ENCODE measurements at regions not wholly inside any gene's neighbourhood (a gene's known extent, or its start where the extent isn't known, plus 50 kb on each side); places are given as distances from the start of the nearest gene placed in this dataset.

- no peak for TF ChIP-seq CTCF (conservative IDR thresholded peaks at IDR 0.05; ENCODE audit: low read length)
- DNase-seq (ENCODE audit: low read depth): no peak
- H3K4me3 ChIP-seq (ENCODE audit: low read length): no peak overlapping the region
Measured at GRCh38 chr2:180763263-180763989, 217.0 kb upstream of the UBE2E3 start.

GRCh38 chr2:180761224-180761623, 219.2 kb upstream of the UBE2E3 start:
- no peak overlapping the region for H3K4me3 ChIP-seq (ENCODE audit: low read length)
- TF ChIP-seq CTCF (conservative IDR thresholded peaks at IDR 0.05; ENCODE audit: low read length): no peak
- peak; percentile 62 for DNase-seq (ENCODE audit: low read depth)

DNA sequence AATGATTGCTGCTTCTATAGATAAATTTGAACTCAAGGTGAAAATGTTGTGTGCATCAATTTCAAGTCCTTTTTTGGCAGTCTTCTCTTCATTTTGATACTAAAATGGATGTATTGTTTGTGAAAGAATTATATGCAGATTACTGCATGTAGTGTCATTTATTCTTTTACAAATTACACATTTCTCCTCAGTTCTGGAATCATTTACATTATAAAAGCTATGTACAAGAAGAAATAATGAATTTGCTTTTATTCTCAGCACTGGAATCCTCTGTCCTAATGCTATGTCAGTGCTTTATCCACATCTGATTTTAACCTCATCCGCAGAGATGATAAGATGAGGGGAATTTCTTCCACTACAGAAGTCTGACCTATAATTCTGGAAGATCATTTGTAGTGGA, 220.8 kb upstream of the UBE2E3 start:
- DNase-seq (ENCODE audit: low read depth): no peak
- H3K4me3 ChIP-seq (ENCODE audit: low read length): no peak overlapping the region
- TF ChIP-seq CTCF (conservative IDR thresholded peaks at IDR 0.05; ENCODE audit: low read length): no peak

DNA sequence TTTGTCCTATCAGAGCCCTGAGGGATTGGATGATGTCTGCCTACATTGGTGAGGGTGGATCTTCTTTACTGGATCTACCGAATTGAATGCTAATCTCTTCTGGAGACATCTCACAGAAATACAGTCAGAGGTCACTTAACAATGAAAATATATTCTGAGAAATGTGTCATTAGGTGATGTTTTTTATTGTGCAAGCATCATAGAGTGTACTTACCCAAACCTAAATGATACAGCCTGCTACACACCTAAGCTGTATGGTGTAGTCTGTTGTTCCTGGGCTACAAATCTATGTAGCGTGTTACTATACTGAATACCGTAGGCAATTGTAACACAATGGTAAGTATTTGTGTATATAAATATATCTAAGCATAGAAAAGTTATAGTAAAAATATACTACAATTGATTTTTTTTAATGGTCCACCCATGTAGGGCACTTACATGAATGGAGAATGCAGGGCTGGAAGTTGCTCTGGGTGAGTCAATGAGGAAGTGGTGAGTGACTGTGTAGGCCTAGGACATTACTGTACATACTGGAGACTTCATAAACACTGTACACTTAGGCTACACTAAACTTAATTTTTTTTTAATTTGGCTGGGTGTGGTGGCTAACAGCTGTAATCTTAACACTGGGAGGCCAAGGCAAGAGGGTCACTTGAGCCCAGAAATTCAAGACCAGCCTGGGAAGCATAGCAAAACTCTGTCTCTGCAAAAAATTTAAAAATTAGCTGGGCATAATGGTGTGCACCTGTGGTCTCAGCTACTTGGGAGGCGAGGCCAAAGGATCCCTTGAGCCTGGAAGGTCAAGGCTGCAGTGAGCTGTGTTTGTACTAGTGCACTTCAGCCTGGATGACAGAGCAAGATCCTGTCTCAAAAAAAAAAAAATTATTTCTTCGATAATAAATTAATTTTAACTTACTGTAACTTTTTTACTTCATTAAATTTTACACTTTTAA, 226.3 kb upstream of the UBE2E3 start:
- peak; percentile 34 for DNase-seq (ENCODE audit: low read depth)
- no peak for TF ChIP-seq CTCF (conservative IDR thresholded peaks at IDR 0.05; ENCODE audit: low read length)

DNA sequence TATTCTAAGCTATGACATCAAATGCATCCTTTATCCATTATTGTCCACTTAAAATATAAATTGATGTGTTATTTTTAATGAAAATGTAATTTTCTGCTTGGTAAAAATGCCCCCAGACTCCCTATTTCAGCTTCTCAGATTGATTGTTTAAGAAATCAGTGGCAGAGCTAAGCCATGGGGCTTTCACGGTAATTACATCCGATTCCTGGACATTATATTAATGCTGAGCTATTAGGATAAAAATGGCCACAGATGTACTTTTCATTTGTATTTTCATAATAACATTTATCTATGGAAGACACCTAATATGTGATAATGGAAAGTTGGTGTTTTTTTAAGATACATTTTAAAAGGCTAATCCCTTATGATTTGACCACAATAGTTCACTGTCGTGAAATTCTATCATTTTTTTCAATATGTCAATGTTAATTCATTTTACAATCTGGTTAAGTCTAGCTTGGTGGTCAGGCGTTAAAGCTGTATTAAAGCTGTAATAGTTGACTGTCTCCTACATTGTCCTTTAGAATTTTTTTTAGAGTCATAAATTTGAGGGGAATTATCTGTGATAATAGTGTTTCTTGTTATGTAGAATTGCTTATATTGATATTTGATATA, 229.0 kb upstream of the UBE2E3 start:
- no peak for TF ChIP-seq CTCF (conservative IDR thresholded peaks at IDR 0.05; ENCODE audit: low read length)
- DNase-seq (ENCODE audit: low read depth): no peak
- no peak overlapping the region for H3K4me3 ChIP-seq (ENCODE audit: low read length)

More for the DNA sequence above, 226.3 kb upstream of the UBE2E3 start:
- no peak overlapping the region for H3K4me3 ChIP-seq (ENCODE audit: low read length)

DNA sequence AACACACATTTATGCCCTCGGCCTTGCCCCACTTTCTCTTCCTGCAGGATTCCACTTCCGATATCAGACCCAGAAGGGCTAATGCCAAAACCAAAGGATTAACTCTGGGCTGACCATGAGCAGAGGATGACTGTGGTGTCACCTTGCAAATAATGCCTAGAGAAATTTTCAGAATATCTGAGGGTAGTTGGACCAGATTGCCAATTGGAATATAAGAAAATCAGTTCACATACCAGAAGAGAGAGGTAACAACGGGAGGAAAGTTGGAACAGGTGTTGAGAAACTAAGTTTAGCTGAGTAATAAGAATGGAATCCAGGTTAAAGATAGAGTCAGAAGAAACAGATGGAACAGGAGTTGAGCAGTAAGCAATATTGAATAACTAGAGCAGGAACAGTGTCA, 232.7 kb upstream of the UBE2E3 start:
- H3K4me3 ChIP-seq (ENCODE audit: low read length): no peak overlapping the region
- peak; percentile 6 for DNase-seq (ENCODE audit: low read depth)
- TF ChIP-seq CTCF (conservative IDR thresholded peaks at IDR 0.05; ENCODE audit: low read length): no peak
